Body of pancreas (tissue), 4 donors: ENCODE measurements at regions not wholly inside any gene's neighbourhood (a gene's known extent, or its start where the extent isn't known, plus 50 kb on each side); places are given as distances from the start of the nearest gene placed in this dataset.

ENCODE experiments used
- CTCF ChIP-seq, 7 experiments: fragments of 450-650 bp in 4 of 7; fragments of 200-600 bp in 3 of 7; sonication (generic) in 3 of 7; IDR thresholded peaks; one replicate each; pipeline ENCODE4 v1.5.1; 2016 to 2019; ENCODE audit warnings: antibody characterized with exemption in 7 of 7
- POLR2A ChIP-seq, 3 donors: fragments of 450-650 bp; IDR thresholded peaks; one replicate each; pipeline ENCODE4 v1.6.1; 2016; ENCODE audit warnings: antibody characterized with exemption in 3 of 3, mild to moderate bottlenecking in 2 of 3

DNA sequence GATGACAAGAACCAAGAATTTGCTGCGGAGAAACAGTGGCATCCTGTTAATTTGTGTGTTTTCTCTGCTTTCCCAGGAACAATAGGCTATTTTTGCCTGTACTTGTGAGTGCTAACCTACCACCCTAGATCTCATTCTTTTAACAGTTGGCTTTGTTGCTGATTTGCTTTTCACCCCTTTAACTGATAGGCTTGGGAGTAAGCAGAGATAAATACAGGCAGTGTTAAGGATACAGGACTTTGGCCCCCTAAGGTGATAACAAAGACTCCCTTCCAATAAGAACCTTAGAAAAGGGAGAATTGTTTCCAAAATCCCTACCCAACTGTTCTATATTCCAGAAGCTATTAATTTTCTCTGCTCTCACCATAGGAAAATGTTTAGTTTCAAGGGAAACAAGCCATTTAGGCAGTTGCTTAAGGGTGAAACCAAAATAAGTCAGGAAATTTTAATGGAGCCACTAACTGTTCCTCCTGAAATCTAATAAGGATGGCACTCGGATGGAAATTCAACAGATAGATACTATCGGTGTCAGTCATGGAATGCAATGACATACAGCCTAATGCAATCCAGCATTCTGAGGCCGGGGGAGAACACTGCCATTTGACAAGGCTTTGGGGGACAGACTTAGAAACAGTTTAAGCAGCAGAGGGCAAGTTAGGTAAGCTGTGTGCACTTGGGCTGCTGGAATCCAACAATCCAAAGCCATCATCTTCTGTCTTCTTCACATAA is 238.8 kb downstream of the RNF152 start:
- TF ChIP-seq CTCF (IDR thresholded peaks at IDR 0.05) (no peak), POLR2A (IDR thresholded peaks at IDR 0.05) (no peak)
